HepG2 (cell line): ENCODE measurements at regions not wholly inside any gene's neighbourhood (a gene's known extent, or its start where the extent isn't known, plus 50 kb on each side); places are given as distances from the start of the nearest gene placed in this dataset.

Experiments used
- ATAC-seq: fragments of 200-7000 bp; cut with Tn5 transposase; 3 replicates; pipeline ENCODE4 v1.9.1; 2020; ENCODE audit warnings: mild to moderate bottlenecking, moderate library complexity
- BruUV-seq: library from RNA; stranded (reverse); fragments of 400-500 nt; replicated peaks from 2 replicates; lab custom pipeline; 2021; lab: Mats Ljungman, UMichigan
- CTCF ChIA-PET: fragments of 300-600 bp; formaldehyde crosslinking; extraction: SDS; loops from one replicate; lab custom pipeline; 2021; ENCODE audit warnings: low total read pairs, inconsistent platforms, low intra/inter-chr PET ratio; lab: Yijun Ruan, JAX
- POLR2A ChIA-PET: fragments of 350-600 bp; sonication (Branson Sonifier 250); formaldehyde crosslinking; loops from one replicate; lab custom pipeline; 2020; ENCODE audit warnings: antibody characterized with exemption, inconsistent platforms; lab: Yijun Ruan, JAX
- DNase-seq: peaks from one replicate; pipeline ENCODE4 v3.0.0-alpha.2; 2015; ENCODE audit warnings: low spot score
- FAIRE-seq: peaks from 3 replicates; lab custom pipeline; 2011; peaks lifted over from hg19 to GRCh38; lab: Jason Lieb, UNC
- H2AFZ ChIP-seq: one replicate; pipeline ENCODE4 v1.6.1; 2011; ENCODE audit warnings: low read length, inconsistent platforms
- H3K27ac ChIP-seq: fragments of 300-600 bp; 3 replicates; pipeline ENCODE4 v1.8.0; 2011; ENCODE audit warnings: mixed run types, mild to moderate bottlenecking, mixed read lengths, low read length, inconsistent platforms; ENCODE audit not compliant: insufficient read depth; ENCODE audit errors: extremely low read length
- H3K27me3 ChIP-seq, 2 experiments: fragments of 200-600 bp in 1 of 2; 2 replicates in 1 of 2; 3 replicates in 1 of 2; pipeline versions ENCODE4 v1.6.0 to v1.8.0; 2011; ENCODE audit warnings: low read length in 2 of 2, mild to moderate bottlenecking in 2 of 2, moderate library complexity in 2 of 2, inconsistent platforms in 1 of 2; ENCODE audit not compliant: insufficient read depth in 2 of 2, control insufficient read depth in 1 of 2
- H3K36me3 ChIP-seq, 2 experiments: fragments of 200-600 bp in 1 of 2; replicated peaks in 1 of 2; 2 replicates in 1 of 2; 3 replicates in 1 of 2; pipeline versions ENCODE4 v1.5.1 to v1.8.0; 2011; ENCODE audit warnings: low read length in 2 of 2, inconsistent platforms in 1 of 2; ENCODE audit not compliant: insufficient read depth in 2 of 2, control insufficient read depth in 1 of 2
- H3K4me1 ChIP-seq: 2 replicates; pipeline ENCODE4 v1.5.1; 2012; ENCODE audit warnings: low read length, inconsistent platforms; ENCODE audit not compliant: insufficient read depth
- H3K4me2 ChIP-seq: 2 replicates; pipeline ENCODE4 v1.6.0; 2011; ENCODE audit warnings: low read depth, low read length, inconsistent platforms
- H3K4me3 ChIP-seq, 3 experiments: fragments of 200-600 bp in 1 of 3; sonication (generic), shearing (Covaris generic) in 1 of 3; replicated peaks in 1 of 3; 2 replicates each; pipeline ENCODE4 v1.5.1; 2011 to 2016; ENCODE audit warnings: low read length in 3 of 3, inconsistent platforms in 2 of 3, low read depth in 2 of 3, mild to moderate bottlenecking in 2 of 3, control low read depth in 1 of 3, mixed read lengths in 1 of 3; ENCODE audit not compliant: insufficient read depth in 1 of 3
- H3K79me2 ChIP-seq: one replicate; pipeline ENCODE4 v1.6.1; 2011; ENCODE audit warnings: low read length, inconsistent platforms; ENCODE audit not compliant: insufficient read depth
- H3K9ac ChIP-seq: 2 replicates; pipeline ENCODE4 v1.6.0; 2011; ENCODE audit warnings: mild to moderate bottlenecking, low read depth, low read length, inconsistent platforms; ENCODE audit not compliant: insufficient read depth
- H3K9me3 ChIP-seq: 2 replicates; pipeline ENCODE4 v1.5.1; 2012; ENCODE audit warnings: mild to moderate bottlenecking, low read length
- H4K20me1 ChIP-seq: 2 replicates; pipeline ENCODE4 v1.6.0; 2011; ENCODE audit warnings: inconsistent platforms, mild to moderate bottlenecking, low read length, moderate library complexity; ENCODE audit not compliant: insufficient read depth
- HBP1 ChIP-seq: IDR thresholded peaks from 2 replicates; pipeline ENCODE4 v1.6.1; 2016; ENCODE audit warnings: low read depth, control low read depth
- HNF4A ChIP-seq: sonication (generic); formaldehyde crosslinking; IDR thresholded peaks from 2 replicates; pipeline ENCODE4 v1.4.0; 2020; ENCODE audit warnings: missing genetic modification reagents
- HNRNPK ChIP-seq: fragments of 200-400 bp; formaldehyde crosslinking; IDR thresholded peaks from 2 replicates; pipeline ENCODE4 v1.6.1; 2018; ENCODE audit warnings: low read length, low read depth, moderate library complexity, mild to moderate bottlenecking; ENCODE audit not compliant: poor library complexity, severe bottlenecking
- IKZF4 ChIP-seq: sonication (generic); formaldehyde crosslinking; IDR thresholded peaks from 2 replicates; pipeline ENCODE4 v1.5.1; 2020; ENCODE audit warnings: borderline replicate concordance, mild to moderate bottlenecking, low read depth, missing genetic modification reagents; ENCODE audit errors: not compliant biosample characterization
- NONO ChIP-seq, 2 experiments: fragments of 450-650 bp in 1 of 2; sonication (generic) in 1 of 2; formaldehyde crosslinking in 1 of 2; IDR thresholded peaks in 1 of 2; conservative IDR thresholded peaks in 1 of 2; 2 replicates each; pipeline versions ENCODE4 v1.6.1 to v1.8.0; 2017 to 2022; ENCODE audit warnings: mild to moderate bottlenecking in 1 of 2, missing genetic modification reagents in 1 of 2, moderate library complexity in 1 of 2
- SMAD1 ChIP-seq: sonication (generic); formaldehyde crosslinking; IDR thresholded peaks from 2 replicates; pipeline ENCODE4 v1.4.0; 2020; ENCODE audit warnings: missing genetic modification reagents, low read depth, mild to moderate bottlenecking, borderline replicate concordance
- SNRNP70 ChIP-seq: fragments of 200-400 bp; formaldehyde crosslinking; IDR thresholded peaks from 2 replicates; pipeline ENCODE4 v1.6.1; 2017; ENCODE audit warnings: mild to moderate bottlenecking, low read depth, low read length, moderate library complexity
- TMF1 ChIP-seq: sonication (generic); formaldehyde crosslinking; IDR thresholded peaks from 2 replicates; pipeline ENCODE4 v1.8.1; 2022; ENCODE audit warnings: low read depth, missing genetic modification reagents
- ZNF552 ChIP-seq: sonication (generic); formaldehyde crosslinking; IDR thresholded peaks from 2 replicates; pipeline ENCODE4 v1.9.0; 2022; ENCODE audit warnings: missing genetic modification reagents, mild to moderate bottlenecking, borderline replicate concordance
- ZNF678 ChIP-seq: sonication (generic); formaldehyde crosslinking; IDR thresholded peaks from 2 replicates; pipeline ENCODE4 v1.4.0; 2020; ENCODE audit warnings: mild to moderate bottlenecking, missing genetic modification reagents
- ZXDC ChIP-seq: sonication (generic); formaldehyde crosslinking; IDR thresholded peaks from 2 replicates; pipeline ENCODE4 v1.5.0; 2020; ENCODE audit warnings: mild to moderate bottlenecking, missing genetic modification reagents
- WGBS: methylation state at CpG from one replicate; pipeline ENCODE4 v1.1.6; 2017; ENCODE audit warnings: low lambda C conversion rate; 5-methylcytosine and 5-hydroxymethylcytosine counted together
- in situ Hi-C: cut with HindIII; loops from 2 replicates; pipeline ENCODE4 v1.10.0; 2017; ENCODE audit warnings: low pct_unique_long_range_greater_than_20kb; ENCODE audit not compliant: extremely low pct_ligation_motif_present
- intact Hi-C: fragments of 100-400 bp; cut with micrococcal nuclease; formaldehyde crosslinking; loops from one replicate; pipeline ENCODE4 v1.10.0; 2022; ENCODE audit not compliant: unreplicated experiment
- TF ChIP-seq, protein P1 (sequence below): sonication (generic); formaldehyde crosslinking; IDR thresholded peaks from 2 replicates; pipeline ENCODE4 v1.4.0; 2020; ENCODE audit warnings: missing genetic modification reagents
- TF ChIP-seq, protein P2 (sequence below): sonication (generic); formaldehyde crosslinking; IDR thresholded peaks from 2 replicates; pipeline ENCODE4 v1.4.0; 2020; ENCODE audit warnings: missing genetic modification reagents
- TF ChIP-seq, protein P3 (sequence below): sonication (generic); formaldehyde crosslinking; IDR thresholded peaks from 2 replicates; pipeline ENCODE4 v1.5.0; 2020; ENCODE audit warnings: missing genetic modification reagents, mild to moderate bottlenecking, borderline replicate concordance

GRCh38 chr16:54482892-54483574 lies 196.4 kb upstream of the IRX3 start:
- Histone ChIP-seq H3K9ac (no peak overlapping the region), H4K20me1 (no peaks in the 10 kb centered on the region), H3K36me3 (no peaks in the 10 kb centered on the region), H3K27ac (no peak overlapping the region), H3K9me3 (no peaks in the 10 kb centered on the region), H3K4me1 (no peaks in the 10 kb centered on the region), H3K79me2 (no peaks in the 10 kb centered on the region), H3K4me2 (no peak overlapping the region), H3K27me3 (peaks cover 0 to 21% of the 10 kb centered on the region in 2 experiments; a peak in 1 of 5 replicates), H3K4me3 (no peak overlapping the region), H2AFZ (no peak overlapping the region)
- FAIRE-seq = no peak
- intact Hi-C loops = no loop called here
- CTCF ChIA-PET = no interaction called here
- in situ Hi-C loops = no loop called here
- BruUV-seq = no TSS peak
- no peak for DNase-seq
- WGBS = 39% methylated on average over 12 of the region's 12 CpGs
- ATAC-seq = no peak
- POLR2A ChIA-PET = no interaction called here
- TF ChIP-seq NONO (IDR thresholded peaks at IDR 0.05) = no peak
- no peak for TF ChIP-seq NONO (CRISPR knock-in tag; conservative IDR thresholded peaks at IDR 0.05)
- TF ChIP-seq HNRNPK = no peak
- no peak for TF ChIP-seq SMAD1 (CRISPR knock-in tag)
- TF ChIP-seq, protein P1, sequence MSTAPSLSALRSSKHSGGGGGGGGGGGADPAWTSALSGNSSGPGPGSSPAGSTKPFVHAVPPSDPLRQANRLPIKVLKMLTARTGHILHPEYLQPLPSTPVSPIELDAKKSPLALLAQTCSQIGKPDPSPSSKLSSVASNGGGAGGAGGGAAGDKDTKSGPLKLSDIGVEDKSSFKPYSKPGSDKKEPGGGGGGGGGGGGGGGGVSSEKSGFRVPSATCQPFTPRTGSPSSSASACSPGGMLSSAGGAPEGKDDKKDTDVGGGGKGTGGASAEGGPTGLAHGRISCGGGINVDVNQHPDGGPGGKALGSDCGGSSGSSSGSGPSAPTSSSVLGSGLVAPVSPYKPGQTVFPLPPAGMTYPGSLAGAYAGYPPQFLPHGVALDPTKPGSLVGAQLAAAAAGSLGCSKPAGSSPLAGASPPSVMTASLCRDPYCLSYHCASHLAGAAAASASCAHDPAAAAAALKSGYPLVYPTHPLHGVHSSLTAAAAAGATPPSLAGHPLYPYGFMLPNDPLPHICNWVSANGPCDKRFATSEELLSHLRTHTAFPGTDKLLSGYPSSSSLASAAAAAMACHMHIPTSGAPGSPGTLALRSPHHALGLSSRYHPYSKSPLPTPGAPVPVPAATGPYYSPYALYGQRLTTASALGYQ (CRISPR knock-in tag) = no peak
- TF ChIP-seq HBP1 = no peak
- no peak for TF ChIP-seq SNRNP70
- TF ChIP-seq, protein P2, sequence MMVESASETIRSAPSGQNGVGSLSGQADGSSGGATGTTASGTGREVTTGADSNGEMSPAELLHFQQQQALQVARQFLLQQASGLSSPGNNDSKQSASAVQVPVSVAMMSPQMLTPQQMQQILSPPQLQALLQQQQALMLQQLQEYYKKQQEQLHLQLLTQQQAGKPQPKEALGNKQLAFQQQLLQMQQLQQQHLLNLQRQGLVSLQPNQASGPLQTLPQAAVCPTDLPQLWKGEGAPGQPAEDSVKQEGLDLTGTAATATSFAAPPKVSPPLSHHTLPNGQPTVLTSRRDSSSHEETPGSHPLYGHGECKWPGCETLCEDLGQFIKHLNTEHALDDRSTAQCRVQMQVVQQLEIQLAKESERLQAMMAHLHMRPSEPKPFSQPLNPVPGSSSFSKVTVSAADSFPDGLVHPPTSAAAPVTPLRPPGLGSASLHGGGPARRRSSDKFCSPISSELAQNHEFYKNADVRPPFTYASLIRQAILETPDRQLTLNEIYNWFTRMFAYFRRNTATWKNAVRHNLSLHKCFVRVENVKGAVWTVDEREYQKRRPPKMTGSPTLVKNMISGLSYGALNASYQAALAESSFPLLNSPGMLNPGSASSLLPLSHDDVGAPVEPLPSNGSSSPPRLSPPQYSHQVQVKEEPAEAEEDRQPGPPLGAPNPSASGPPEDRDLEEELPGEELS (CRISPR knock-in tag) = no peak
- no peak for TF ChIP-seq IKZF4 (CRISPR knock-in tag)
- no peak for TF ChIP-seq ZXDC
- no peak for TF ChIP-seq ZNF552 (CRISPR knock-in tag)
- no peak for TF ChIP-seq HNF4A
- no peak for TF ChIP-seq ZNF678 (CRISPR knock-in tag)
- no peak for TF ChIP-seq TMF1 (CRISPR knock-in tag)
- TF ChIP-seq, protein P3, sequence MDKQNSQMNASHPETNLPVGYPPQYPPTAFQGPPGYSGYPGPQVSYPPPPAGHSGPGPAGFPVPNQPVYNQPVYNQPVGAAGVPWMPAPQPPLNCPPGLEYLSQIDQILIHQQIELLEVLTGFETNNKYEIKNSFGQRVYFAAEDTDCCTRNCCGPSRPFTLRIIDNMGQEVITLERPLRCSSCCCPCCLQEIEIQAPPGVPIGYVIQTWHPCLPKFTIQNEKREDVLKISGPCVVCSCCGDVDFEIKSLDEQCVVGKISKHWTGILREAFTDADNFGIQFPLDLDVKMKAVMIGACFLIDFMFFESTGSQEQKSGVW (CRISPR knock-in tag) = no peak
